HEK293 (cell line): ENCODE measurements at regions not wholly inside any gene's neighbourhood (a gene's known extent, or its start where the extent isn't known, plus 50 kb on each side); places are given as distances from the start of the nearest gene placed in this dataset.

Source experiments
- CTCF ChIA-PET: fragments of 350-600 bp; formaldehyde crosslinking; extraction: SDS; loops from one replicate; lab custom pipeline; 2021; ENCODE audit warnings: antibody characterized with exemption; lab: Yijun Ruan, JAX
- POLR2A ChIA-PET: fragments of 300-600 bp; formaldehyde crosslinking; extraction: SDS; loops from one replicate; lab custom pipeline; 2020; ENCODE audit warnings: antibody characterized with exemption, inconsistent platforms; lab: Yijun Ruan, JAX
- H3K27ac ChIP-seq: fragments of 200-500 bp; sonication (Bioruptor generic); 2 replicates; pipeline ENCODE4 v1.5.1; 2014; ENCODE audit warnings: low read depth, low read length, control low read depth, inconsistent platforms; ENCODE audit errors: extremely low read depth
- H3K36me3 ChIP-seq, 2 experiments: fragments of 200-500 bp in 1 of 2; sonication (Bioruptor generic) in 1 of 2; 1 replicate in 1 of 2; 2 replicates in 1 of 2; pipeline ENCODE4 v1.5.1; 2014 to 2017; ENCODE audit warnings: inconsistent platforms in 2 of 2, low read length in 2 of 2; ENCODE audit not compliant: control insufficient read depth in 2 of 2, insufficient read depth in 1 of 2
- H3K4me1 ChIP-seq: fragments of 200-500 bp; sonication (Bioruptor generic); 2 replicates; pipeline ENCODE4 v1.5.1; 2014; ENCODE audit warnings: mild to moderate bottlenecking, low read length, inconsistent platforms; ENCODE audit not compliant: control insufficient read depth, insufficient read depth
- H3K4me3 ChIP-seq: 2 replicates; pipeline ENCODE4 v1.5.1; 2011; ENCODE audit warnings: low read depth, mild to moderate bottlenecking, control low read depth, low read length, moderate library complexity
- H3K9me3 ChIP-seq: fragments of 200-500 bp; sonication (Bioruptor generic); 2 replicates; pipeline ENCODE4 v1.5.1; 2014; ENCODE audit warnings: low read depth, low read length, inconsistent platforms; ENCODE audit not compliant: control insufficient read depth, insufficient read depth
- BCL6B ChIP-seq: fragments of 450-650 bp; formaldehyde crosslinking; IDR thresholded peaks from 2 replicates; pipeline ENCODE4 v1.5.1; 2017; ENCODE audit warnings: missing biosample characterization, missing genetic modification characterization
- HOXC10 ChIP-seq: sonication (generic); formaldehyde crosslinking; IDR thresholded peaks from 2 replicates; pipeline ENCODE4 v1.8.1; 2023; ENCODE audit warnings: mild to moderate bottlenecking, missing genetic modification reagents
- INSM2 ChIP-seq: fragments of 450-650 bp; formaldehyde crosslinking; IDR thresholded peaks from 2 replicates; pipeline ENCODE4 v1.5.1; 2016; ENCODE audit warnings: missing biosample characterization, missing genetic modification characterization
- KLF8 ChIP-seq: fragments of 450-650 bp; formaldehyde crosslinking; IDR thresholded peaks from 2 replicates; pipeline ENCODE4 v1.5.1; 2016; ENCODE audit warnings: missing biosample characterization, missing genetic modification characterization
- KLF9 ChIP-seq: fragments of 450-650 bp; formaldehyde crosslinking; IDR thresholded peaks from 2 replicates; pipeline ENCODE4 v1.5.1; 2016; ENCODE audit warnings: missing biosample characterization, missing genetic modification characterization, low read depth
- MYNN ChIP-seq: fragments of 450-650 bp; formaldehyde crosslinking; IDR thresholded peaks from 2 replicates; pipeline ENCODE4 v1.5.1; 2016; ENCODE audit warnings: missing biosample characterization, missing genetic modification characterization, borderline replicate concordance
- MZF1 ChIP-seq: fragments of 450-650 bp; formaldehyde crosslinking; IDR thresholded peaks from 2 replicates; pipeline ENCODE4 v1.5.1; 2017; ENCODE audit warnings: missing biosample characterization, missing genetic modification characterization, borderline replicate concordance
- PATZ1 ChIP-seq: fragments of 450-650 bp; formaldehyde crosslinking; IDR thresholded peaks from 2 replicates; pipeline ENCODE4 v1.5.1; 2016; ENCODE audit warnings: missing biosample characterization, missing genetic modification characterization
- PBX3 ChIP-seq: sonication (generic); formaldehyde crosslinking; IDR thresholded peaks from 2 replicates; pipeline ENCODE4 v1.8.1; 2022; ENCODE audit warnings: mild to moderate bottlenecking, moderate library complexity, missing genetic modification reagents
- TRIM28 ChIP-seq: IDR thresholded peaks from 2 replicates; pipeline ENCODE4 v1.6.1; 2011; ENCODE audit warnings: low read length, control low read depth, borderline replicate concordance
- ZBTB20 ChIP-seq: fragments of 450-650 bp; formaldehyde crosslinking; IDR thresholded peaks from 2 replicates; pipeline ENCODE4 v1.5.1; 2016; ENCODE audit warnings: missing biosample characterization, missing genetic modification characterization
- ZBTB49 ChIP-seq: fragments of 450-650 bp; formaldehyde crosslinking; IDR thresholded peaks from 2 replicates; pipeline ENCODE4 v1.5.1; 2016; ENCODE audit warnings: missing biosample characterization, missing genetic modification characterization, low read depth
- ZFP3 ChIP-seq: fragments of 450-650 bp; formaldehyde crosslinking; IDR thresholded peaks from 2 replicates; pipeline ENCODE4 v1.5.1; 2016; ENCODE audit warnings: low read depth, missing biosample characterization, missing genetic modification characterization
- ZNF121 ChIP-seq: fragments of 450-650 bp; formaldehyde crosslinking; IDR thresholded peaks from 2 replicates; pipeline ENCODE4 v1.5.1; 2016; ENCODE audit warnings: missing biosample characterization, missing genetic modification characterization
- ZNF157 ChIP-seq: fragments of 450-650 bp; formaldehyde crosslinking; IDR thresholded peaks from 2 replicates; pipeline ENCODE4 v1.5.1; 2016; ENCODE audit warnings: missing biosample characterization, missing genetic modification characterization
- ZNF202 ChIP-seq: fragments of 450-650 bp; formaldehyde crosslinking; IDR thresholded peaks from 2 replicates; pipeline ENCODE4 v1.5.1; 2016; ENCODE audit warnings: missing biosample characterization, missing genetic modification characterization, borderline replicate concordance
- ZNF24 ChIP-seq: fragments of 450-650 bp; formaldehyde crosslinking; IDR thresholded peaks from 2 replicates; pipeline ENCODE4 v1.5.1; 2016; ENCODE audit warnings: missing biosample characterization, missing genetic modification characterization
- ZNF248 ChIP-seq: fragments of 450-650 bp; formaldehyde crosslinking; IDR thresholded peaks from 2 replicates; pipeline ENCODE4 v1.5.1; 2017; ENCODE audit warnings: missing biosample characterization, missing genetic modification characterization
- ZNF324 ChIP-seq: fragments of 450-650 bp; formaldehyde crosslinking; IDR thresholded peaks from 2 replicates; pipeline ENCODE4 v1.5.1; 2016; ENCODE audit warnings: missing biosample characterization, missing genetic modification characterization
- ZNF366 ChIP-seq: fragments of 450-650 bp; formaldehyde crosslinking; conservative IDR thresholded peaks from 2 replicates; pipeline ENCODE4 v1.5.1; 2016; ENCODE audit warnings: missing biosample characterization, missing genetic modification characterization
- ZNF398 ChIP-seq: fragments of 450-650 bp; formaldehyde crosslinking; IDR thresholded peaks from 2 replicates; pipeline ENCODE4 v1.5.1; 2017; ENCODE audit warnings: missing biosample characterization, missing genetic modification characterization
- ZNF639 ChIP-seq: fragments of 450-650 bp; formaldehyde crosslinking; IDR thresholded peaks from 2 replicates; pipeline ENCODE4 v1.5.1; 2016; ENCODE audit warnings: missing biosample characterization, missing genetic modification characterization
- ZNF658 ChIP-seq: fragments of 450-650 bp; formaldehyde crosslinking; IDR thresholded peaks from 2 replicates; pipeline ENCODE4; 2016; ENCODE audit warnings: missing biosample characterization, missing genetic modification characterization
- ZSCAN23 ChIP-seq: fragments of 450-650 bp; formaldehyde crosslinking; IDR thresholded peaks from 2 replicates; pipeline ENCODE4 v1.5.1; 2016; ENCODE audit warnings: missing biosample characterization, missing genetic modification characterization
- ZXDB ChIP-seq: fragments of 450-650 bp; formaldehyde crosslinking; IDR thresholded peaks from 2 replicates; pipeline ENCODE4 v1.5.1; 2016; ENCODE audit warnings: missing biosample characterization, missing genetic modification characterization

- no peak for TF ChIP-seq ZNF248 (tag by site-specific recombination)
- TF ChIP-seq ZNF202 = no peak
- TF ChIP-seq ZNF366 = no peak
- no peak for TF ChIP-seq ZNF398
- TF ChIP-seq ZBTB20 = no peak
Measured at GRCh38 chr21:16912075-16912474, 600.8 kb upstream of the CXADR start (continued).

GRCh38 chr21:16913010-16913409, 599.8 kb upstream of the CXADR start:
- no peak overlapping the region for H3K4me3 ChIP-seq
- H3K9me3 ChIP-seq = no peaks in the 10 kb centered on the region
- no peaks in the 10 kb centered on the region for H3K36me3 ChIP-seq
- POLR2A ChIA-PET = no interaction called here
- H3K27ac ChIP-seq = no peak overlapping the region
- no peak for TF ChIP-seq ZNF157 (tag by site-specific recombination)
- no peak for TF ChIP-seq ZSCAN23
- no peak for TF ChIP-seq MYNN (tag by site-specific recombination)
- TF ChIP-seq ZNF24 (tag by site-specific recombination) = no peak
- TF ChIP-seq INSM2 = no peak
- no peak for TF ChIP-seq ZBTB49 (tag by site-specific recombination)
- no peak for TF ChIP-seq ZFP3
- no peak for TF ChIP-seq BCL6B (tag by site-specific recombination)
- TF ChIP-seq PATZ1 = no peak
- no peak for TF ChIP-seq MZF1 (tag by site-specific recombination)
- TF ChIP-seq KLF9 (tag by site-specific recombination) = no peak
- no peak for TF ChIP-seq ZNF121 (tag by site-specific recombination)
- TF ChIP-seq ZXDB (tag by site-specific recombination) = no peak
- no peak for TF ChIP-seq ZNF639 (tag by site-specific recombination)
- TF ChIP-seq TRIM28 = no peak
- TF ChIP-seq PBX3 (CRISPR knock-in tag) = no peak
- TF ChIP-seq ZNF658 (tag by site-specific recombination) = no peak
- TF ChIP-seq HOXC10 (CRISPR knock-in tag) = no peak
- no peak for TF ChIP-seq ZNF324 (tag by site-specific recombination)
- TF ChIP-seq KLF8 (tag by site-specific recombination) = no peak
- no peaks in the 10 kb centered on the region for H3K4me1 ChIP-seq
- CTCF ChIA-PET = interaction anchor here (0.6 to 1.0 kb wide), 3 partner anchors 142 to 559 kb away, joined by 3 to 4 read pairs (median 3); no protein-coding TSS in a partner anchor
